GM19468 (cell line): ENCODE measurements at regions not wholly inside any gene's neighbourhood (a gene's known extent, or its start where the extent isn't known, plus 50 kb on each side); places are given as distances from the start of the nearest gene placed in this dataset.

Experiments
- ATAC-seq: cut with Tn5 transposase; IDR thresholded peaks from one replicate; pipeline ENCODE4 v1.9.1; 2021; ENCODE audit warnings: mild to moderate bottlenecking, moderate library complexity, moderate number of reproducible peaks; ENCODE audit not compliant: unreplicated experiment; ENCODE audit errors: extremely low read depth

DNA sequence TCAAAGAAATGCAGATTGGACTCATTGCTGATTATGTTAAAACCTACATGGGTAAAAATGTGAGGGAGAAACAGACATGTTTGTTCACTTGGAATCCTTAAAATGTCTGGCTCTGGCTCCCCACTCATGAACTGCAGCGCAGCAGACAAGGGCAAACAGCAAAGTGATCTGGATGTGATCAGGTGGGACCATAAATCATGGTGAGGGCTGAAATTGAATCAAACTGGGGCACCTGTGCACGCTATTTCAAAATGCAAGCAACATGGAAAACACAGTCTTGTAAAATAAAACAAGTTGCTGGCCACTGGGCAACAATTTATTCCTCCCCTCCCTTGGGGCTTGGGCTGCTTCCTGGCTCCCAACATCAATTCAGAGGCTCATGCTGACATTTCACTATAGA, 373.4 kb downstream of the SEC16B start:
- ATAC-seq, result no peak

- ATAC-seq, result no peak
These were observed 376.8 kb downstream of the SEC16B start for GRCh38 chr1:177593105-177593504.

DNA sequence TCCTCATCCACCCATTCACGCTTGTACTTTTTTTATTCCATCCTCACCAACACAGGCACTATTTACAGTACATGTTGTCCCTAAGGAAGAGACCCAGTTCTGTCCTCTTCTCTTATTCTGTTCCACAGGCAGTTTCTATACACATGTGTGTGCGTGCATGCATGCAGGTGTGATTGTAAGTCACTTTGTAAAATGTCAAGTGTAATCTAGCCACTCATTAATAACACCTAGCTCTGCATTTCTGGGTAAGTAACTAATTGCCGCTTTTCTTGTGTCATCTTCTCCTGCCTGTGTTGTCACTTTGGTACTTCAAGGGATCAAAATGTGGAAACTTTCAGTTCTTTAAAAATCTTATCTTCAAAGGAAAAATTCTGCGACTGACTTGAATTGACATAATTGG, 377.2 kb downstream of the SEC16B start:
- ATAC-seq, result no peak

DNA sequence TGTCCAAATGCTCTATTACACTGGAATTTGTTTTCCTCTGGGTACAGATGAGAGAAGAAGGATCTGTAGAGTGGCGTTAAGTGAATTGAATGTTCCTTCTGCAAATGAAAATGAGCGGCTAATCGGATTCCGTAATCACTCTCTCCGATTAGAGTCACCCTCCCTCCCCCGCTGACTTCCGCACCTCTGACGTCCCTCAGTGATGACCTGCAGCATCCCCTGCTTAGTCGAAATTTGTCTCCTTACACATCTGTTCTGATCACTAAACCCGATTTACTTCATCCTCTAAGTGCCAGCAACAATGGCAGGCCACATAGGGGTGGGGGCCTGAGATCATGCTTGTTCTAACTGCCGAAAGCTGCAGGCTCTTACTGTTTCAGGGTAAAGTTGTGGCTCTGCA, 378.7 kb downstream of the SEC16B start:
- no peak for ATAC-seq

- ATAC-seq, result no peak
These were observed 380.7 kb downstream of the SEC16B start for GRCh38 chr1:177589166-177589565.

GRCh38 chr1:177586429-177586828, 383.4 kb downstream of the SEC16B start:
- ATAC-seq, result no peak

DNA sequence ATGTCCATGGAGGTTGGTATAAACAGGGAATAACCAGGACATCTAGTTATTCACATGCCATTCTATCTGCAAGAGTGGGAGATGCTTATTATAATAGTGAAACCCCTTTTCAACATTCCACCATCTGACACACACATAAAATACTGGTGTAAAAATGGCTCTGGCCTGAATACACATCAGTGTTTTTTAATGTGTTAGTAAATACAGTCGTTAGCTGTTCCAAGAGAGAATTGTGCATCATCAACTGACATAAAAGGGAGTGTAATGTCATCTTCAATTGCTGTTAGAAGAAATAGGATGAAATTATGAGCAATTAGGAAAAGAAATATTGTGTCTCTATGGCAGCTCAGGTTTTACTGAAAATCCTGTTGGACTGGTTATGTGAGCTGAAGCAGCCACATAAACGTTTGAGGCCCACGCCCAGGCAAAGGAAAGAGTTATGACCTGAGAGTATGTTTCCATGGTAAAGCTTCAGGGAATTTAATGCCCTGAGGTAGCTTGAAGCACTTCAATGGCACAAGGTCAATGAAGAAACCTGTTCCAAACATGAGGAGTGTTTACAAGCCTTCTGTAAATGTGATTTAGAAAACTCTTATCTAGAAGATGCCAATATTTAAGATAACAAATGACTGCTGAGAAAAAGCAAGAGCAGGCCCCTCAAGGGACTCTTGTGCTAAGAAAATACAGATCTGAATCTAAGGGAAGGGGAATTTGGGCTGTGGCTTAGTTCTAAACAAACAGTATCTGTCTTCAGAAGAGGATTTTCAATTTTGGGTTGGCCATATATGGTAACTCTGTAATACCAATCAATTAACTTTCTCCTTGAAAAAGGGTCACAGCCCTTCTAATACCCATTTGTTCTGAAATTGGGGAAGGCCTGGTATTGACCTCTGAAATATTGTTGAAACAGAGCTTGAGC, 384.3 kb downstream of the SEC16B start:
- no peak for ATAC-seq

- no peak for ATAC-seq
These were observed 396.0 kb downstream of the SEC16B start for GRCh38 chr1:177573901-177574300.

GRCh38 chr1:177571485-177572076, 398.3 kb downstream of the SEC16B start:
- ATAC-seq, result no peak

GRCh38 chr1:177571076-177571475, 398.8 kb downstream of the SEC16B start:
- ATAC-seq, result no peak

DNA sequence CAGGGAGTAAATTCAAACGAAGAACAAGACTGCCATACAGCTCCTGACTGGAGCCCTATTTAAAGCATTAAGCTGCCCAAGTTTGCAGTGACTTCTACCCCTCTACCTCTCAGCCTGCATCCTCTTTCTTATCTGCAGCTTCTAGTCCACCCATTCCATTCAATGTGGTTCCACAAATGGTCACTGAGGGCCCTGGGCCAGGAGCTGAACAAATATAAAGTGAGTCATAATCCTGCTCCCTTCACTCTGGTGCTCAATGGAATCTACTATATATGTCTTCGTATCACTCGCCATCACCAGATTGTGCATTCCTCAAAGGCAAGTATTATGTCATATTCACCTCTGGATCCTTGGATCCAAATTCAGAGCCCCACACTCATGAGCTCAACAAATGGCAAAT, 398.7 kb downstream of the BRINP2 start:
- no peak for ATAC-seq

GRCh38 chr1:177568622-177569021, 397.9 kb downstream of the BRINP2 start:
- ATAC-seq, result no peak

DNA sequence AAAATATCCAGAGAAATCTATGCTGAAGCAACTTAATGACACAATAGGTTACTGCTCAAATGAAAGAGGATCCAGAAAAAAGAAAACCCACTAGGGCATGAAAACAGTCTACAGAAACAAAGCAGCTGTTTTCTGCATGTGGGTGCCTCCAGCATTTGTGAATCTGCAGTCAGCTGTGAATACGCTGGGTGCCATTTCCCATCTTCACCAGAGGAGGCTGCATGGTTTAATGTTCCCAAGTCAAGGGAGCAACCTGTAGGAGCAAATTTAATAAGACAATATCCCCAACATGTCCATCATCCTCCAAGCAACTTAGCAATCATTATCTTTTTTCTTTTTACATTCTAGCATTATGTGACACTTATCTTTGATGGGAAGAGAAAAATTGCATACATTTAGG, 396.6 kb downstream of the BRINP2 start:
- no peak for ATAC-seq

DNA sequence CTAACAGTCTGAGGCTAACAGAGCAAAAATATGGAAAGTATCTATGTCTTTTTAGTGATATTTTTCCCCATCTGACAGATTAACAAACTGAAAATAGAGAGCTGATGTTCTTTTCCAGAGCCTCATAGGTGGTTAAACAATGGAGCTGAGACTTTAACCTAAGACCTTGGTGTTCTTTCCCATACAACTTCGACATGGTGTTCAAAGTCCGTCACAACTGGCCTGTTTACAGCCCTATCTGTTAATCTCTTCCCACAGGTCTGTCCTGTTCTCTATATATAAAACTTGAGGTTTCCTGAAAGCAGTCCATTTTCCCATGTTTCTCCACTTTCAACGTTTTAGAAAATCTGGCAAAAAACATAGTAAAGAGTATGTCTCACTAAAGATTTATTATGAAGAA, 395.7 kb downstream of the BRINP2 start:
- ATAC-seq, result no peak

DNA sequence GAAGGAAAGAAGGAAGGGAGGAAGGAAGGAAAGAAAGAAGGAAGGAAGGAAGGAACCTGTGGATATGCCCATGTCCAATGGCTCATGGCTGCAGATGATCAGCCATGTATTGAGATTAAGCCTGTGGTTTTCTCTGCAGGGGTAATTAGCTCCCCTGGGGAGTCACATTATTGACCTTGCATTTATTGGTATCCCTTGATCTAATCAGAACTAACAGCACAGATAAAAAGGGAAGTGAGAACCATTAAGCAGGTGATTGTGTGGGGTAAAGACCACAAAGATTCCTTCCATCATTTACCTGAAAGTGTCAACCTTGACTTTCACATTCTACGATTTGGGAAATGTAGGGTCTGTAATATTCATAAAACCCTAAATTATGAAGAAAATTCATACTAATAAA, 390.7 kb downstream of the BRINP2 start:
- peak; percentile 18 for ATAC-seq

DNA sequence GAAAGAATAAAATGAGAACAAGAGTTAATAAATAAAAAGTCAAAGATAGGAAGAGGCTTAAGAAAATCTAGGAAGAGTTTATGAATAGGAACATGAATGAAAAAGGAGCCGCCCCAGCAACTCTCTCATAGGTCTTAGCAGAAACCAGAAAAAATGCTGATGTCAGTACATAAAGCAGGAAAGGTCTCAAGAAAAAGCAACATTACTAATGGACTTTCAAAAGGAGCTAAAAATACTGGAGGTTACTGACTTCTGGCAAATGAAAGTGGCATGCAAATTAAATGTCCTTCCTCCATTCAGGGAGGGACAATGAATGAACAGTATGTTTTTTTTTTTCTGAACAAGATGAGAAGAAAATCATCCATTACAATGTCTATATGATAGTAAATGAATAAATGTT, 387.6 kb downstream of the BRINP2 start:
- ATAC-seq, result no peak

DNA sequence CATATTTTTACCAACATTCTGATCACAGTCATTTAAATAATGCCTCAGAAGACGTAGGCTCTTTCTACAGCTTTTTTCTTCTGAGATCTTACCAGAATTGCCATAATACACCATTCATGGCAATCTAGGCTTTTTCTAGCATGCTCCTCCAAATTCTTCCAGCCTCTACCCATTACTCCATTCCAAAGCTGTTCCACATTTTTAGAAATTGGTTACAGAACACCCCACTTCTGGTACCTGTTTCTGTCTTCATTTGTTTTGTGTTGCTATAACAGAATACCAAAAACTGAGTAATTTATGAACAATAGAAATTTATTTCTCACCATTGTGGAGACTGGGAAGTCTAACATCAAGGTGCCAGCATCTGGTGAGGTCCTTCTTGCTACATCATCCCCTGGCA, 385.4 kb downstream of the BRINP2 start:
- no peak for ATAC-seq

- ATAC-seq, result no peak
These were observed 376.4 kb downstream of the BRINP2 start for GRCh38 chr1:177547200-177547599.

GRCh38 chr1:177546346-177546745, 375.6 kb downstream of the BRINP2 start:
- no peak for ATAC-seq

- no peak for ATAC-seq
These were observed 355.4 kb downstream of the BRINP2 start for GRCh38 chr1:177526201-177526600.

- no peak for ATAC-seq
These were observed 354.4 kb downstream of the BRINP2 start for GRCh38 chr1:177525176-177525575.

DNA sequence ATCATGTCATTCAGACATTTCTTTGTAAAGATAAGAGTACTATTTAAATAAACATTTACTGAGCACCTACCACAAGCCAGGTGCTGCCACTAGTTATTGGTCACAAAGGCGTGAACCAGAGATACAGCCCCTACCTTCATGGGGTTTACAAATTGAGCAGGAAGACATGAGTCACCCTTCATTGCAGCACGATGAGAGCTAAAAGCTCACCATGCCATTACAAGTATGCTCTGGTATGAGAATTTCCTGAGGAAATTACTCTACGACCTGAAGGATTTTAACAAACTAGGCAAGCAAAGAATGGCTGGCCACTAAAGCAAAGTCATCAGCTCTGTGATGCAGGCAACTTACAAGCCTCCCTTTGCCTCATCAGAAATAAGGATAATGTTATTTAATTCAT, 346.8 kb downstream of the BRINP2 start:
- ATAC-seq, result no peak
